ENCODE measurements at regions not wholly inside any gene's neighbourhood (a gene's known extent, or its start where the extent isn't known, plus 50 kb on each side); places are given as distances from the start of the nearest gene placed in this dataset.

GRCh38 chr6:8212720-8213434 is 110.5 kb upstream of the EEF1E1 start:
- peaks cover 8% of the 10 kb centered on the region for H3K4me1 Mint-ChIP-seq (ENCODE audit: low read depth)
- no peak for DNase-seq
- no peaks in the 10 kb centered on the region for H3K36me3 Mint-ChIP-seq (ENCODE audit: low read depth)
- H3K27ac Mint-ChIP-seq, result no peak overlapping the region
- no peak for TF ChIP-seq CTCF (IDR thresholded peaks at IDR 0.05)
- no peaks in the 10 kb centered on the region for H3K9me3 Mint-ChIP-seq
- H3K27me3 Mint-ChIP-seq (ENCODE audit: insufficient read depth), result peaks cover 8% of the 10 kb centered on the region
- no peak overlapping the region for H3K4me3 Mint-ChIP-seq

GRCh38 chr6:8207869-8208191 is 105.5 kb upstream of the EEF1E1 start:
- Mint-ChIP-seq H3K4me1 (ENCODE audit: low read depth) (no peaks in the 10 kb centered on the region), H3K9me3 (no peaks in the 10 kb centered on the region), H3K36me3 (ENCODE audit: low read depth) (no peaks in the 10 kb centered on the region), H3K27ac (no peak overlapping the region), H3K27me3 (ENCODE audit: insufficient read depth) (peaks cover 18% of the 10 kb centered on the region), H3K4me3 (no peak overlapping the region)
- TF ChIP-seq CTCF (IDR thresholded peaks at IDR 0.05), result no peak
- no peak for DNase-seq

- no peak overlapping the region for H3K27ac Mint-ChIP-seq
- H3K4me3 Mint-ChIP-seq, result no peak overlapping the region
- H3K9me3 Mint-ChIP-seq, result no peaks in the 10 kb centered on the region
- no peak for TF ChIP-seq CTCF (IDR thresholded peaks at IDR 0.05)
- no peak for DNase-seq
- no peaks in the 10 kb centered on the region for H3K4me1 Mint-ChIP-seq (ENCODE audit: low read depth)
- H3K36me3 Mint-ChIP-seq (ENCODE audit: low read depth), result no peaks in the 10 kb centered on the region
- H3K27me3 Mint-ChIP-seq (ENCODE audit: insufficient read depth), result peaks cover 18% of the 10 kb centered on the region
These were observed 105.0 kb upstream of the EEF1E1 start for GRCh38 chr6:8207191-8207868.

- no peak overlapping the region for H3K4me3 Mint-ChIP-seq
- H3K27ac Mint-ChIP-seq, result no peak overlapping the region
- no peak for DNase-seq
- H3K27me3 Mint-ChIP-seq (ENCODE audit: insufficient read depth), result peaks cover 13% of the 10 kb centered on the region; the same call in 1 of the 2 replicates
- no peaks in the 10 kb centered on the region for H3K9me3 Mint-ChIP-seq
- no peaks in the 10 kb centered on the region for H3K36me3 Mint-ChIP-seq (ENCODE audit: low read depth)
- TF ChIP-seq CTCF (IDR thresholded peaks at IDR 0.05), result no peak
- no peaks in the 10 kb centered on the region for H3K4me1 Mint-ChIP-seq (ENCODE audit: low read depth)
These were observed 101.0 kb upstream of the EEF1E1 start for GRCh38 chr6:8203337-8203736.

GRCh38 chr6:8201679-8202078 is 99.3 kb upstream of the EEF1E1 start:
- TF ChIP-seq CTCF (IDR thresholded peaks at IDR 0.05), result no peak
- Mint-ChIP-seq H3K4me3 (no peak overlapping the region), H3K27me3 (ENCODE audit: insufficient read depth) (peaks cover 6% of the 10 kb centered on the region; the same call in 1 of the 2 replicates), H3K36me3 (ENCODE audit: low read depth) (no peaks in the 10 kb centered on the region), H3K27ac (no peak overlapping the region), H3K4me1 (ENCODE audit: low read depth) (no peaks in the 10 kb centered on the region), H3K9me3 (no peaks in the 10 kb centered on the region)
- no peak for DNase-seq

Measured in HFFc6 (cell line).